ENCODE measurements at regions not wholly inside any gene's neighbourhood (a gene's known extent, or its start where the extent isn't known, plus 50 kb on each side); places are given as distances from the start of the nearest gene placed in this dataset.

DNA sequence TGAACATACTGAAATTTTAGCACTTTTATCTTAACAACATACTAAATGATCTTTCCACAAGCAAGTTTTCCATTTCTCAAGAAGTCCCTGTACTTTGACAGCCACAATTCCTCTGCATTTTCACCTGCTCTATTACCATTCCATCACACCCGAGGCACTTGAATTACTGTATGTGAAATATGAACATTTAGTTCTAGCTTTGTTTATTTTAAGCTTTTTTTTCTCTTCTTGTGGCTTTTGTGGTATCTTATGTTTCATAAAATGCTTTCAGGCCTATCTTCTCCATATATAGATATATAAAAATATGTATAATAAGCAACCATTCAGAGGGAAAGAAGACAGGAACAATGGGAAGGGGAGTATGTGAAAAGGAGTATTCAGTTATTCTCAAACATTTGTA, 693.9 kb downstream of the SATB2 start:
- TF ChIP-seq HNF4A (conservative IDR thresholded peaks at IDR 0.05): no peak
- no peak overlapping the region for H3K9ac ChIP-seq (ENCODE audit: low read depth in 1 of 2, low read length in 2 of 2)
- no peak for DNase-seq (ENCODE audit: low spot score)
- no peaks in the 10 kb centered on the region for H3K36me3 ChIP-seq (ENCODE audit: control insufficient read depth in 4 of 4, insufficient read depth in 3 of 4, low read depth in 1 of 4, low read length in 3 of 4)
- H3K27ac ChIP-seq (ENCODE audit: low read depth in 1 of 2, low read length in 2 of 2): no peak overlapping the region
- no peaks in the 10 kb centered on the region for H3K9me3 ChIP-seq (ENCODE audit: control insufficient read depth in 4 of 4, low read length in 3 of 4)
- 65% methylated on average over 1 of the region's 1 CpG for WGBS
- H3K4me1 ChIP-seq (ENCODE audit: control insufficient read depth in 4 of 4, insufficient read depth in 4 of 4, low read length in 3 of 4): no peaks in the 10 kb centered on the region
- no peaks in the 10 kb centered on the region for H3K27me3 ChIP-seq (ENCODE audit: control insufficient read depth in 4 of 4, insufficient read depth in 4 of 4, low read length in 3 of 4)
- H3K4me3 ChIP-seq (ENCODE audit: low read depth in 1 of 3, low read length in 3 of 3): no peak overlapping the region

DNA sequence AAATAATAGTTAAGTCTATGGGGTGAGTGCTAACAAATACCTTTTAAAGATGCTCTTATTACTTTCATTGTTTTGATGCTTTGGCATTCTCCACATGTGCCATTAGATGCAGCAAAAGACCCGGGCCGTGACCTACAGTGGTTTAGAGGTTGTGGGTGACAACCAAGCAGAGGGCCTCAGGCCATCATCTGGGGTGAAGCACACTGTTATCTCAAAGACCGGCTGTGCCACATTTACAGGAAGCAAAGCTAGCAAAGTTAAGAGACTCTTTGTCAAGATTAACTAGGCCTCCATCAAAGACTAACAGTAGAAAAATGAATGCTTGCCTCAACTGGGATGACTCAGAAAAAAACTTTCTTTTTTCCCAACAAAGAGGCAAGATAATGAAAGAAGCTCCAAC, 695.3 kb downstream of the SATB2 start:
- Histone ChIP-seq H3K4me1 (ENCODE audit: control insufficient read depth in 4 of 4, insufficient read depth in 4 of 4, low read length in 3 of 4) (no peaks in the 10 kb centered on the region), H3K9ac (ENCODE audit: low read depth in 1 of 2, low read length in 2 of 2) (no peak overlapping the region), H3K9me3 (ENCODE audit: control insufficient read depth in 4 of 4, low read length in 3 of 4) (no peaks in the 10 kb centered on the region), H3K4me3 (ENCODE audit: low read depth in 1 of 3, low read length in 3 of 3) (no peak overlapping the region), H3K27me3 (ENCODE audit: control insufficient read depth in 4 of 4, insufficient read depth in 4 of 4, low read length in 3 of 4) (no peaks in the 10 kb centered on the region), H3K27ac (ENCODE audit: low read depth in 1 of 2, low read length in 2 of 2) (no peak overlapping the region), H3K36me3 (ENCODE audit: control insufficient read depth in 4 of 4, insufficient read depth in 3 of 4, low read depth in 1 of 4, low read length in 3 of 4) (no peaks in the 10 kb centered on the region)
- TF ChIP-seq FOXA2 (IDR thresholded peaks at IDR 0.05) (no peak), TAF1 (conservative IDR thresholded peaks at IDR 0.05) (no peak), YY1 (IDR thresholded peaks at IDR 0.05) (no peak)
- TF ChIP-seq, protein P1, sequence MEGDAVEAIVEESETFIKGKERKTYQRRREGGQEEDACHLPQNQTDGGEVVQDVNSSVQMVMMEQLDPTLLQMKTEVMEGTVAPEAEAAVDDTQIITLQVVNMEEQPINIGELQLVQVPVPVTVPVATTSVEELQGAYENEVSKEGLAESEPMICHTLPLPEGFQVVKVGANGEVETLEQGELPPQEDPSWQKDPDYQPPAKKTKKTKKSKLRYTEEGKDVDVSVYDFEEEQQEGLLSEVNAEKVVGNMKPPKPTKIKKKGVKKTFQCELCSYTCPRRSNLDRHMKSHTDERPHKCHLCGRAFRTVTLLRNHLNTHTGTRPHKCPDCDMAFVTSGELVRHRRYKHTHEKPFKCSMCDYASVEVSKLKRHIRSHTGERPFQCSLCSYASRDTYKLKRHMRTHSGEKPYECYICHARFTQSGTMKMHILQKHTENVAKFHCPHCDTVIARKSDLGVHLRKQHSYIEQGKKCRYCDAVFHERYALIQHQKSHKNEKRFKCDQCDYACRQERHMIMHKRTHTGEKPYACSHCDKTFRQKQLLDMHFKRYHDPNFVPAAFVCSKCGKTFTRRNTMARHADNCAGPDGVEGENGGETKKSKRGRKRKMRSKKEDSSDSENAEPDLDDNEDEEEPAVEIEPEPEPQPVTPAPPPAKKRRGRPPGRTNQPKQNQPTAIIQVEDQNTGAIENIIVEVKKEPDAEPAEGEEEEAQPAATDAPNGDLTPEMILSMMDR (IDR thresholded peaks at IDR 0.05; ENCODE audit: low read depth, low read length, missing input control): no peak
- TF ChIP-seq, protein P2, sequence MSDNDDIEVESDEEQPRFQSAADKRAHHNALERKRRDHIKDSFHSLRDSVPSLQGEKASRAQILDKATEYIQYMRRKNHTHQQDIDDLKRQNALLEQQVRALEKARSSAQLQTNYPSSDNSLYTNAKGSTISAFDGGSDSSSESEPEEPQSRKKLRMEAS (IDR thresholded peaks at IDR 0.05): no peak
- no peak for DNase-seq (ENCODE audit: low spot score)
- WGBS: 69% methylated on average over 3 of the region's 3 CpGs

- TF ChIP-seq ATF3 (IDR thresholded peaks at IDR 0.05) (no peak), EGR1 (IDR thresholded peaks at IDR 0.05; ENCODE audit: low read depth in 2 of 2) (no peak), NR2F2 (IDR thresholded peaks at IDR 0.05) (no peak), YY1 (IDR thresholded peaks at IDR 0.05) (no peak), FOXA2 (IDR thresholded peaks at IDR 0.05) (no peak), TAF1 (conservative IDR thresholded peaks at IDR 0.05) (no peak), SP1 (IDR thresholded peaks at IDR 0.05) (no peak), RAD21 (IDR thresholded peaks at IDR 0.05) (no peak), RXRA (IDR thresholded peaks at IDR 0.05) (no peak), JUND (IDR thresholded peaks at IDR 0.05) (no peak), FOXA1 (IDR thresholded peaks at IDR 0.05) (no peak), HNF4G (IDR thresholded peaks at IDR 0.05) (no peak), GABPA (IDR thresholded peaks at IDR 0.05 in 1 of 2, conservative IDR thresholded peaks at IDR 0.05 in 1 of 2) (no peak), HNF4A (conservative IDR thresholded peaks at IDR 0.05) (no peak)
- TF ChIP-seq, protein P1 (IDR thresholded peaks at IDR 0.05; ENCODE audit: low read depth, low read length, missing input control): no peak
- TF ChIP-seq, protein P3, sequence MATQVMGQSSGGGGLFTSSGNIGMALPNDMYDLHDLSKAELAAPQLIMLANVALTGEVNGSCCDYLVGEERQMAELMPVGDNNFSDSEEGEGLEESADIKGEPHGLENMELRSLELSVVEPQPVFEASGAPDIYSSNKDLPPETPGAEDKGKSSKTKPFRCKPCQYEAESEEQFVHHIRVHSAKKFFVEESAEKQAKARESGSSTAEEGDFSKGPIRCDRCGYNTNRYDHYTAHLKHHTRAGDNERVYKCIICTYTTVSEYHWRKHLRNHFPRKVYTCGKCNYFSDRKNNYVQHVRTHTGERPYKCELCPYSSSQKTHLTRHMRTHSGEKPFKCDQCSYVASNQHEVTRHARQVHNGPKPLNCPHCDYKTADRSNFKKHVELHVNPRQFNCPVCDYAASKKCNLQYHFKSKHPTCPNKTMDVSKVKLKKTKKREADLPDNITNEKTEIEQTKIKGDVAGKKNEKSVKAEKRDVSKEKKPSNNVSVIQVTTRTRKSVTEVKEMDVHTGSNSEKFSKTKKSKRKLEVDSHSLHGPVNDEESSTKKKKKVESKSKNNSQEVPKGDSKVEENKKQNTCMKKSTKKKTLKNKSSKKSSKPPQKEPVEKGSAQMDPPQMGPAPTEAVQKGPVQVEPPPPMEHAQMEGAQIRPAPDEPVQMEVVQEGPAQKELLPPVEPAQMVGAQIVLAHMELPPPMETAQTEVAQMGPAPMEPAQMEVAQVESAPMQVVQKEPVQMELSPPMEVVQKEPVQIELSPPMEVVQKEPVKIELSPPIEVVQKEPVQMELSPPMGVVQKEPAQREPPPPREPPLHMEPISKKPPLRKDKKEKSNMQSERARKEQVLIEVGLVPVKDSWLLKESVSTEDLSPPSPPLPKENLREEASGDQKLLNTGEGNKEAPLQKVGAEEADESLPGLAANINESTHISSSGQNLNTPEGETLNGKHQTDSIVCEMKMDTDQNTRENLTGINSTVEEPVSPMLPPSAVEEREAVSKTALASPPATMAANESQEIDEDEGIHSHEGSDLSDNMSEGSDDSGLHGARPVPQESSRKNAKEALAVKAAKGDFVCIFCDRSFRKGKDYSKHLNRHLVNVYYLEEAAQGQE (IDR thresholded peaks at IDR 0.05): no peak
- TF ChIP-seq, protein P4, sequence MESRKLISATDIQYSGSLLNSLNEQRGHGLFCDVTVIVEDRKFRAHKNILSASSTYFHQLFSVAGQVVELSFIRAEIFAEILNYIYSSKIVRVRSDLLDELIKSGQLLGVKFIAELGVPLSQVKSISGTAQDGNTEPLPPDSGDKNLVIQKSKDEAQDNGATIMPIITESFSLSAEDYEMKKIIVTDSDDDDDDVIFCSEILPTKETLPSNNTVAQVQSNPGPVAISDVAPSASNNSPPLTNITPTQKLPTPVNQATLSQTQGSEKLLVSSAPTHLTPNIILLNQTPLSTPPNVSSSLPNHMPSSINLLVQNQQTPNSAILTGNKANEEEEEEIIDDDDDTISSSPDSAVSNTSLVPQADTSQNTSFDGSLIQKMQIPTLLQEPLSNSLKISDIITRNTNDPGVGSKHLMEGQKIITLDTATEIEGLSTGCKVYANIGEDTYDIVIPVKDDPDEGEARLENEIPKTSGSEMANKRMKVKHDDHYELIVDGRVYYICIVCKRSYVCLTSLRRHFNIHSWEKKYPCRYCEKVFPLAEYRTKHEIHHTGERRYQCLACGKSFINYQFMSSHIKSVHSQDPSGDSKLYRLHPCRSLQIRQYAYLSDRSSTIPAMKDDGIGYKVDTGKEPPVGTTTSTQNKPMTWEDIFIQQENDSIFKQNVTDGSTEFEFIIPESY (IDR thresholded peaks at IDR 0.05): no peak
- TF ChIP-seq, protein P2 (IDR thresholded peaks at IDR 0.05): no peak
Measured at GRCh38 chr2:198757069-198757468, 700.7 kb downstream of the SATB2 start.

More at GRCh38 chr2:198757069-198757468, 700.7 kb downstream of the SATB2 start:
- H3K9ac ChIP-seq (ENCODE audit: low read depth in 1 of 2, low read length in 2 of 2): no peak overlapping the region
- DNase-seq (ENCODE audit: low spot score): no peak
- no peak overlapping the region for H3K4me3 ChIP-seq (ENCODE audit: low read depth in 1 of 3, low read length in 3 of 3)
- 65% methylated on average over 3 of the region's 3 CpGs for WGBS
- no peaks in the 10 kb centered on the region for H3K4me1 ChIP-seq (ENCODE audit: control insufficient read depth in 4 of 4, insufficient read depth in 4 of 4, low read length in 3 of 4)
- H3K27me3 ChIP-seq (ENCODE audit: control insufficient read depth in 4 of 4, insufficient read depth in 4 of 4, low read length in 3 of 4): no peaks in the 10 kb centered on the region
- no peaks in the 10 kb centered on the region for H3K9me3 ChIP-seq (ENCODE audit: control insufficient read depth in 4 of 4, low read length in 3 of 4)
- no peak overlapping the region for H3K27ac ChIP-seq (ENCODE audit: low read depth in 1 of 2, low read length in 2 of 2)
- H3K36me3 ChIP-seq (ENCODE audit: control insufficient read depth in 4 of 4, insufficient read depth in 3 of 4, low read depth in 1 of 4, low read length in 3 of 4): no peaks in the 10 kb centered on the region

Measured in liver (tissue), 8 donors.